ENCODE measurements at regions not wholly inside any gene's neighbourhood (a gene's known extent, or its start where the extent isn't known, plus 50 kb on each side); places are given as distances from the start of the nearest gene placed in this dataset.

- POLR2A ChIA-PET: no interaction called here
- BruUV-seq (replicated peaks): no TSS peak
Measured at GRCh38 chr9:135004772-135005171, 82.7 kb upstream of the OLFM1 start.

More at GRCh38 chr9:135004772-135005171, 82.7 kb upstream of the OLFM1 start:
- ATAC-seq (no peak), DNase-seq (ENCODE audit: low read depth, low spot score) (no peak)
- TF ChIP-seq SRF (IDR thresholded peaks at IDR 0.05; ENCODE audit: low read depth): no peak
- no peak for TF ChIP-seq MAX (IDR thresholded peaks at IDR 0.05)
- TF ChIP-seq RAD21 (IDR thresholded peaks at IDR 0.05; ENCODE audit: low read depth): no peak
- TF ChIP-seq ATF3 (IDR thresholded peaks at IDR 0.05): no peak
- TF ChIP-seq FOSL1 (IDR thresholded peaks at IDR 0.05; ENCODE audit: low read depth): no peak
- no peak for TF ChIP-seq CEBPB (IDR thresholded peaks at IDR 0.05; ENCODE audit: low read depth)
- no peak for TF ChIP-seq CBX3 (IDR thresholded peaks at IDR 0.05; ENCODE audit: low read depth)
- no peak for TF ChIP-seq ELF1 (IDR thresholded peaks at IDR 0.05; ENCODE audit: borderline replicate concordance, low read depth)
- TF ChIP-seq EZH2 (IDR thresholded peaks at IDR 0.05): no peak
- TF ChIP-seq ZFX (IDR thresholded peaks at IDR 0.05): no peak
- no peak for TF ChIP-seq TCF7L2 (IDR thresholded peaks at IDR 0.05; ENCODE audit: borderline replicate concordance, extremely low read depth, insufficient read depth, insufficient read length)
- TF ChIP-seq ZNF274 (IDR thresholded peaks at IDR 0.05; ENCODE audit: low read depth, low read length): no peak
- no peak for TF ChIP-seq POLR2A (IDR thresholded peaks at IDR 0.05; ENCODE audit: borderline replicate concordance, extremely low read depth, insufficient read depth, insufficient read length)
- no peak for TF ChIP-seq YY1 (IDR thresholded peaks at IDR 0.05; ENCODE audit: extremely low read depth, insufficient replicate concordance, low read depth, low read length)
- no peak for TF ChIP-seq POLR2AphosphoS5 (IDR thresholded peaks at IDR 0.05; ENCODE audit: low read depth, low read length)
- no peak for TF ChIP-seq ZBTB33 (IDR thresholded peaks at IDR 0.05; ENCODE audit: extremely low read depth, insufficient replicate concordance, low read length)
- no peak for TF ChIP-seq SIN3A (IDR thresholded peaks at IDR 0.05; ENCODE audit: low read depth)
- TF ChIP-seq SP1 (IDR thresholded peaks at IDR 0.05; ENCODE audit: low read depth): no peak
- TF ChIP-seq EZH2phosphoT487 (IDR thresholded peaks at IDR 0.05; ENCODE audit: borderline replicate concordance): no peak
- peaks cover 1 to 15% of the 10 kb centered on the region in 2 experiments; a peak in 2 of 4 replicates for H3K9me3 ChIP-seq (ENCODE audit: control insufficient read depth in 1 of 2, insufficient read depth in 1 of 2, low read depth in 1 of 2, low read length in 2 of 2)
- no peaks in the 10 kb centered on the region for H3K36me3 ChIP-seq (ENCODE audit: control insufficient read depth in 1 of 2, insufficient read depth in 2 of 2, low read length in 2 of 2)
- intact Hi-C loops (cut with micrococcal nuclease): no loop called here
- H2AFZ ChIP-seq (ENCODE audit: low read depth, low read length, poor library complexity, severe bottlenecking): no peak overlapping the region
- H3K9ac ChIP-seq (ENCODE audit: low read length): no peak overlapping the region
- H3K4me2 ChIP-seq (ENCODE audit: low read length): no peak overlapping the region
- ChIA-PET RAD21 (ENCODE audit: low non-redundant PET in 1 of 2, low total read pairs in 2 of 2, uncharacterized antibody in 2 of 2, unreplicated experiment in 2 of 2) (no interaction called here), CTCF (no interaction called here)
- no peak overlapping the region for H3K4me3 ChIP-seq (replicated peaks in 1 of 2; ENCODE audit: low read depth in 1 of 2, low read length in 2 of 2)
- no peaks in the 10 kb centered on the region for H3K9me2 ChIP-seq (ENCODE audit: insufficient read depth)
- no peaks in the 10 kb centered on the region for H3K79me2 ChIP-seq (ENCODE audit: insufficient read depth, low read length)
- H3K27me3 ChIP-seq (ENCODE audit: insufficient read depth, low read length): no peaks in the 10 kb centered on the region
- H4K20me1 ChIP-seq (ENCODE audit: insufficient read depth): no peaks in the 10 kb centered on the region
- H3K4me1 ChIP-seq (ENCODE audit: control insufficient read depth in 1 of 2, insufficient read depth in 2 of 2, low read length in 2 of 2): no peaks in the 10 kb centered on the region
- H3K27ac ChIP-seq (ENCODE audit: low read depth, low read length): no peak overlapping the region

Data from HCT116 (cell line).